ENCODE measurements at regions not wholly inside any gene's neighbourhood (a gene's known extent, or its start where the extent isn't known, plus 50 kb on each side); places are given as distances from the start of the nearest gene placed in this dataset.

DNA sequence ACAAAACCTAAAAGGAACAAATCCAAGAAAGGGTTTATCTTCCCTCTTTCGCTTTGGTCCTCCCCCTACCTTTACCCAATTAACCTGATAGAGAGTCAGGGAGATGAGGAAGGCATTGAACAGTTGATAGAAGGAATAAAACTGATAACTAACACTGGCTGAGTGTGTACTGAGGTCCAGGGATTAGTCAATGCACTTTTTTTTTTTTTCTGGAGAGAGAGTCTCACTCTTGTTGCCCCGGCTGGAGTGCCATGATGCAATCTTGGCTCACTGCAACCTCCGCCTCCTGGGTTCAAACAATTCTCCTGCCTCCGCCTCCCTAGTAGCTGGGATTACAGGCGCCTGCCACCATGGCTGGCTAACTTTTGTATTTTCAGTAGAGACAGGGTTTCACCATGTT is 250.2 kb upstream of the CWC22 start:
- ChIA-PET POLR2A (no interaction called here), CTCF (no interaction called here)
- TF ChIP-seq OSR2 (tag by site-specific recombination; IDR thresholded peaks at IDR 0.05) (peak; percentile 55; the same call in 1 of the 2 replicates), ZNF133 (tag by site-specific recombination; IDR thresholded peaks at IDR 0.05) (no peak), ZNF404 (tag by site-specific recombination; IDR thresholded peaks at IDR 0.05) (no peak), FEZF1 (tag by site-specific recombination; IDR thresholded peaks at IDR 0.05) (no peak), ZNF776 (tag by site-specific recombination; IDR thresholded peaks at IDR 0.05; ENCODE audit: borderline replicate concordance) (no peak), ZNF335 (tag by site-specific recombination; conservative IDR thresholded peaks at IDR 0.05) (no peak), YY1 (tag by site-specific recombination; IDR thresholded peaks at IDR 0.05) (peak; percentile 13; the same call in 1 of the 2 replicates), ZNF548 (tag by site-specific recombination; IDR thresholded peaks at IDR 0.05) (no peak), ZNF341 (tag by site-specific recombination; IDR thresholded peaks at IDR 0.05; ENCODE audit: low read depth) (no peak)
- TF ChIP-seq, protein P1, sequence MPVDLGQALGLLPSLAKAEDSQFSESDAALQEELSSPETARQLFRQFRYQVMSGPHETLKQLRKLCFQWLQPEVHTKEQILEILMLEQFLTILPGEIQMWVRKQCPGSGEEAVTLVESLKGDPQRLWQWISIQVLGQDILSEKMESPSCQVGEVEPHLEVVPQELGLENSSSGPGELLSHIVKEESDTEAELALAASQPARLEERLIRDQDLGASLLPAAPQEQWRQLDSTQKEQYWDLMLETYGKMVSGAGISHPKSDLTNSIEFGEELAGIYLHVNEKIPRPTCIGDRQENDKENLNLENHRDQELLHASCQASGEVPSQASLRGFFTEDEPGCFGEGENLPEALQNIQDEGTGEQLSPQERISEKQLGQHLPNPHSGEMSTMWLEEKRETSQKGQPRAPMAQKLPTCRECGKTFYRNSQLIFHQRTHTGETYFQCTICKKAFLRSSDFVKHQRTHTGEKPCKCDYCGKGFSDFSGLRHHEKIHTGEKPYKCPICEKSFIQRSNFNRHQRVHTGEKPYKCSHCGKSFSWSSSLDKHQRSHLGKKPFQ (tag by site-specific recombination; IDR thresholded peaks at IDR 0.05), result peak; percentile 38; the same call in 1 of the 2 replicates
- TF ChIP-seq, protein P2, sequence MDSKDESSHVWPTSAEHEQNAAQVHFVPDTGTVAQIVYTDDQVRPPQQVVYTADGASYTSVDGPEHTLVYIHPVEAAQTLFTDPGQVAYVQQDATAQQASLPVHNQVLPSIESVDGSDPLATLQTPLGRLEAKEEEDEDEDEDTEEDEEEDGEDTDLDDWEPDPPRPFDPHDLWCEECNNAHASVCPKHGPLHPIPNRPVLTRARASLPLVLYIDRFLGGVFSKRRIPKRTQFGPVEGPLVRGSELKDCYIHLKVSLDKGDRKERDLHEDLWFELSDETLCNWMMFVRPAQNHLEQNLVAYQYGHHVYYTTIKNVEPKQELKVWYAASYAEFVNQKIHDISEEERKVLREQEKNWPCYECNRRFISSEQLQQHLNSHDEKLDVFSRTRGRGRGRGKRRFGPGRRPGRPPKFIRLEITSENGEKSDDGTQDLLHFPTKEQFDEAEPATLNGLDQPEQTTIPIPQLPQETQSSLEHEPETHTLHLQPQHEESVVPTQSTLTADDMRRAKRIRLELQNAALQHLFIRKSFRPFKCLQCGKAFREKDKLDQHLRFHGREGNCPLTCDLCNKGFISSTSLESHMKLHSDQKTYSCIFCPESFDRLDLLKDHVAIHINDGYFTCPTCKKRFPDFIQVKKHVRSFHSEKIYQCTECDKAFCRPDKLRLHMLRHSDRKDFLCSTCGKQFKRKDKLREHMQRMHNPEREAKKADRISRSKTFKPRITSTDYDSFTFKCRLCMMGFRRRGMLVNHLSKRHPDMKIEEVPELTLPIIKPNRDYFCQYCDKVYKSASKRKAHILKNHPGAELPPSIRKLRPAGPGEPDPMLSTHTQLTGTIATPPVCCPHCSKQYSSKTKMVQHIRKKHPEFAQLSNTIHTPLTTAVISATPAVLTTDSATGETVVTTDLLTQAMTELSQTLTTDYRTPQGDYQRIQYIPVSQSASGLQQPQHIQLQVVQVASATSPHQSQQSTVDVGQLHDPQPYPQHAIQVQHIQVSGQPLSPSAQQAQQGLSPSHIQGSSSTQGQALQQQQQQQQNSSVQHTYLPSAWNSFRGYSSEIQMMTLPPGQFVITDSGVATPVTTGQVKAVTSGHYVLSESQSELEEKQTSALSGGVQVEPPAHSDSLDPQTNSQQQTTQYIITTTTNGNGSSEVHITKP (tag by site-specific recombination; IDR thresholded peaks at IDR 0.05), result peak; percentile 46; the same call in 1 of the 2 replicates
- TF ChIP-seq, protein P3, sequence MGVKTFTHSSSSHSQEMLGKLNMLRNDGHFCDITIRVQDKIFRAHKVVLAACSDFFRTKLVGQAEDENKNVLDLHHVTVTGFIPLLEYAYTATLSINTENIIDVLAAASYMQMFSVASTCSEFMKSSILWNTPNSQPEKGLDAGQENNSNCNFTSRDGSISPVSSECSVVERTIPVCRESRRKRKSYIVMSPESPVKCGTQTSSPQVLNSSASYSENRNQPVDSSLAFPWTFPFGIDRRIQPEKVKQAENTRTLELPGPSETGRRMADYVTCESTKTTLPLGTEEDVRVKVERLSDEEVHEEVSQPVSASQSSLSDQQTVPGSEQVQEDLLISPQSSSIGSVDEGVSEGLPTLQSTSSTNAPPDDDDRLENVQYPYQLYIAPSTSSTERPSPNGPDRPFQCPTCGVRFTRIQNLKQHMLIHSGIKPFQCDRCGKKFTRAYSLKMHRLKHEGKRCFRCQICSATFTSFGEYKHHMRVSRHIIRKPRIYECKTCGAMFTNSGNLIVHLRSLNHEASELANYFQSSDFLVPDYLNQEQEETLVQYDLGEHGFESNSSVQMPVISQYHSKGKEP (tag by site-specific recombination; IDR thresholded peaks at IDR 0.05), result no peak
- TF ChIP-seq, protein P4, sequence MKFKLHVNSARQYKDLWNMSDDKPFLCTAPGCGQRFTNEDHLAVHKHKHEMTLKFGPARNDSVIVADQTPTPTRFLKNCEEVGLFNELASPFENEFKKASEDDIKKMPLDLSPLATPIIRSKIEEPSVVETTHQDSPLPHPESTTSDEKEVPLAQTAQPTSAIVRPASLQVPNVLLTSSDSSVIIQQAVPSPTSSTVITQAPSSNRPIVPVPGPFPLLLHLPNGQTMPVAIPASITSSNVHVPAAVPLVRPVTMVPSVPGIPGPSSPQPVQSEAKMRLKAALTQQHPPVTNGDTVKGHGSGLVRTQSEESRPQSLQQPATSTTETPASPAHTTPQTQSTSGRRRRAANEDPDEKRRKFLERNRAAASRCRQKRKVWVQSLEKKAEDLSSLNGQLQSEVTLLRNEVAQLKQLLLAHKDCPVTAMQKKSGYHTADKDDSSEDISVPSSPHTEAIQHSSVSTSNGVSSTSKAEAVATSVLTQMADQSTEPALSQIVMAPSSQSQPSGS (tag by site-specific recombination; IDR thresholded peaks at IDR 0.05; ENCODE audit: low read depth), result peak; percentile 36; the same call in 1 of the 2 replicates
- Histone ChIP-seq H3K27ac (ENCODE audit: extremely low read depth, low read depth, low read length) (peak overlapping the region; percentile 62), H3K4me3 (ENCODE audit: low read depth, low read length) (no peak overlapping the region), H3K36me3 (ENCODE audit: control insufficient read depth in 2 of 2, insufficient read depth in 1 of 2, low read length in 2 of 2) (no peaks in the 10 kb centered on the region), H3K4me1 (ENCODE audit: control insufficient read depth, insufficient read depth, low read length) (peaks cover 11% of the 10 kb centered on the region), H3K9me3 (ENCODE audit: control insufficient read depth, insufficient read depth, low read depth, low read length) (no peaks in the 10 kb centered on the region)

DNA sequence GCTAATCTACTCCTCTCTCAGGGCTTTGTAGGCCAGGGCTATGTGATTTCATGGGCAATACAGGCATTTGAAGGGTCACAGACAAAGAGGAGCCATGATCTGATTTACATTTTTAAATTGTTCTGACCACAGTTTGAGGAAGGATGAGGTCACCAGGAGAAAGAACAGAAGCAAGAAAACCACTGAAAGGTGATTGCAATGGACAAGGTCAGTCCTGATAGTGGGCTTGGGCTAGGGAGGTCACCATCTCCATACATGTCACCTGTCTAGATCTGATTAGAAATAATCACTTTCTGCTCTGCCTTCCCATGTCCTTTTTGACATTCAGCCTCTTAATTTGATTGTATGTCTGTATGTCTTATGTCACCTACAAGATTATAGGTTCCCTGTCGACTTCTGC is 248.9 kb upstream of the CWC22 start:
- CTCF ChIA-PET, result no interaction called here
- TF ChIP-seq, protein P4 (tag by site-specific recombination; IDR thresholded peaks at IDR 0.05; ENCODE audit: low read depth), result no peak
- 0 out of 2 replicates have a peak, but pooled peaks have one; percentile 21 for TF ChIP-seq SP7 (tag by site-specific recombination; IDR thresholded peaks at IDR 0.05)
- POLR2A ChIA-PET, result no interaction called here
- H3K4me3 ChIP-seq (ENCODE audit: low read depth, low read length), result no peak overlapping the region
- no peak overlapping the region for H3K27ac ChIP-seq (ENCODE audit: extremely low read depth, low read depth, low read length)
- H3K9me3 ChIP-seq (ENCODE audit: control insufficient read depth, insufficient read depth, low read depth, low read length), result no peaks in the 10 kb centered on the region
- H3K36me3 ChIP-seq (ENCODE audit: control insufficient read depth in 2 of 2, insufficient read depth in 1 of 2, low read length in 2 of 2), result no peaks in the 10 kb centered on the region
- H3K4me1 ChIP-seq (ENCODE audit: control insufficient read depth, insufficient read depth, low read length), result peaks cover 11% of the 10 kb centered on the region
